Lung microvascular endothelial cell (primary cell): ENCODE measurements at regions not wholly inside any gene's neighbourhood (a gene's known extent, or its start where the extent isn't known, plus 50 kb on each side); places are given as distances from the start of the nearest gene placed in this dataset.

Experiments
- DNase-seq, 2 donors: peaks; one replicate each; pipeline versions ENCODE4 v3.0.0 to v3.0.0-alpha.2; 2010; ENCODE audit warnings: low read depth in 2 of 2

GRCh38 chr7:136807598-136807997 is 60.9 kb upstream of the CHRM2 start:
- no peak for DNase-seq

GRCh38 chr7:136803028-136803427 is 65.4 kb upstream of the CHRM2 start:
- DNase-seq: no peak

- no peak for DNase-seq
Observed at GRCh38 chr7:136783934-136784333, 84.5 kb upstream of the CHRM2 start.

GRCh38 chr7:136741941-136742340 is 126.5 kb upstream of the CHRM2 start:
- DNase-seq: no peak

- no peak for DNase-seq
Observed at GRCh38 chr7:136728945-136729344, 139.5 kb upstream of the CHRM2 start.

- DNase-seq: no peak
Observed at GRCh38 chr7:136726460-136726859, 142.0 kb upstream of the CHRM2 start.

- DNase-seq: no peak
Observed at GRCh38 chr7:136717910-136718557, 150.4 kb upstream of the CHRM2 start.

- DNase-seq: no peak
Observed at GRCh38 chr7:136714062-136714461, 154.4 kb upstream of the CHRM2 start.

- DNase-seq: no peak
Observed at GRCh38 chr7:136710751-136711150, 157.7 kb upstream of the CHRM2 start.

- DNase-seq: no peak
Observed at GRCh38 chr7:136709876-136710275, 158.6 kb upstream of the CHRM2 start.

GRCh38 chr7:136702913-136703312 is 165.5 kb upstream of the CHRM2 start:
- DNase-seq: no peak

GRCh38 chr7:136698977-136699376 is 169.5 kb upstream of the CHRM2 start:
- DNase-seq: no peak

GRCh38 chr7:136698231-136698630 is 170.2 kb upstream of the CHRM2 start:
- no peak for DNase-seq

- no peak for DNase-seq
Observed at GRCh38 chr7:136697271-136697670, 171.2 kb upstream of the CHRM2 start.

GRCh38 chr7:136693166-136694119 is 175.0 kb upstream of the CHRM2 start:
- no peak for DNase-seq

GRCh38 chr7:136692221-136692620 is 176.2 kb upstream of the CHRM2 start:
- DNase-seq: no peak

- no peak for DNase-seq
Observed at GRCh38 chr7:136688601-136689000, 179.9 kb upstream of the CHRM2 start.

GRCh38 chr7:136687693-136688322 is 180.6 kb upstream of the CHRM2 start:
- DNase-seq: peak; percentile 4 to 15

GRCh38 chr7:136685501-136686173 is 182.8 kb upstream of the CHRM2 start:
- no peak for DNase-seq

GRCh38 chr7:136677471-136678365 is 190.7 kb upstream of the CHRM2 start:
- no peak for DNase-seq

GRCh38 chr7:136667584-136667983 is 200.9 kb upstream of the CHRM2 start:
- DNase-seq: no peak
